ENCODE measurements at regions not wholly inside any gene's neighbourhood (a gene's known extent, or its start where the extent isn't known, plus 50 kb on each side); places are given as distances from the start of the nearest gene placed in this dataset.
"Not testable (repeated sequence)": the region's sequence is repeated elsewhere in the genome, so short reads cannot be mapped to it uniquely, and the experiment has no call there.

GRCh38 chr17:53765609-53766008, 57.1 kb upstream of the KIF2B start:
- in situ Hi-C loops (cut with HindIII; ENCODE audit: low sequenced_read_pairs): no loop called here

GRCh38 chr17:53765129-53765528, 57.6 kb upstream of the KIF2B start:
- in situ Hi-C loops (cut with HindIII; ENCODE audit: low sequenced_read_pairs): no loop called here

GRCh38 chr17:53757559-53757958, 65.2 kb upstream of the KIF2B start:
- in situ Hi-C loops (cut with HindIII; ENCODE audit: low sequenced_read_pairs): no loop called here

- in situ Hi-C loops (cut with HindIII; ENCODE audit: low sequenced_read_pairs): not testable (repeated sequence)
These were observed 65.6 kb upstream of the KIF2B start for GRCh38 chr17:53757116-53757515.

GRCh38 chr17:53749178-53749577, 73.5 kb upstream of the KIF2B start:
- in situ Hi-C loops (cut with HindIII; ENCODE audit: low sequenced_read_pairs): loop anchor here (5.0 kb wide), 1 partner anchor 53 kb away; no protein-coding TSS in a partner anchor

GRCh38 chr17:53748159-53748820, 74.4 kb upstream of the KIF2B start:
- in situ Hi-C loops (cut with HindIII; ENCODE audit: low sequenced_read_pairs): loop anchor here (5.0 kb wide), 1 partner anchor 54 kb away; no protein-coding TSS in a partner anchor

- in situ Hi-C loops (cut with HindIII; ENCODE audit: low sequenced_read_pairs): no loop called here
These were observed 82.4 kb upstream of the KIF2B start for GRCh38 chr17:53740312-53740711.

- in situ Hi-C loops (cut with HindIII; ENCODE audit: low sequenced_read_pairs): no loop called here
These were observed 86.0 kb upstream of the KIF2B start for GRCh38 chr17:53736516-53737240.

GRCh38 chr17:53724726-53725125, 98.0 kb upstream of the KIF2B start:
- in situ Hi-C loops (cut with HindIII; ENCODE audit: low sequenced_read_pairs): no loop called here

GRCh38 chr17:53722407-53722806, 100.3 kb upstream of the KIF2B start:
- in situ Hi-C loops (cut with HindIII; ENCODE audit: low sequenced_read_pairs): no loop called here

- in situ Hi-C loops (cut with HindIII; ENCODE audit: low sequenced_read_pairs): no loop called here
These were observed 101.6 kb upstream of the KIF2B start for GRCh38 chr17:53721101-53721500.

- in situ Hi-C loops (cut with HindIII; ENCODE audit: low sequenced_read_pairs): no loop called here
These were observed 103.5 kb upstream of the KIF2B start for GRCh38 chr17:53719229-53719628.

- in situ Hi-C loops (cut with HindIII; ENCODE audit: low sequenced_read_pairs): no loop called here
These were observed 115.2 kb upstream of the KIF2B start for GRCh38 chr17:53707566-53707965.

- in situ Hi-C loops (cut with HindIII; ENCODE audit: low sequenced_read_pairs): no loop called here
These were observed 126.4 kb upstream of the KIF2B start for GRCh38 chr17:53696286-53696685.

GRCh38 chr17:53687324-53687723, 135.4 kb upstream of the KIF2B start:
- in situ Hi-C loops (cut with HindIII; ENCODE audit: low sequenced_read_pairs): no loop called here

- in situ Hi-C loops (cut with HindIII; ENCODE audit: low sequenced_read_pairs): no loop called here
These were observed 142.0 kb upstream of the KIF2B start for GRCh38 chr17:53680745-53681144.

- in situ Hi-C loops (cut with HindIII; ENCODE audit: low sequenced_read_pairs): no loop called here
These were observed 153.9 kb upstream of the KIF2B start for GRCh38 chr17:53668854-53669253.

- in situ Hi-C loops (cut with HindIII; ENCODE audit: low sequenced_read_pairs): no loop called here
These were observed 160.1 kb upstream of the KIF2B start for GRCh38 chr17:53662608-53663007.

- in situ Hi-C loops (cut with HindIII; ENCODE audit: low sequenced_read_pairs): no loop called here
These were observed 163.5 kb upstream of the KIF2B start for GRCh38 chr17:53659181-53659580.

- in situ Hi-C loops (cut with HindIII; ENCODE audit: low sequenced_read_pairs): no loop called here
These were observed 167.1 kb upstream of the KIF2B start for GRCh38 chr17:53655591-53655990.

- in situ Hi-C loops (cut with HindIII; ENCODE audit: low sequenced_read_pairs): no loop called here
These were observed 173.5 kb upstream of the KIF2B start for GRCh38 chr17:53649201-53649600.

- in situ Hi-C loops (cut with HindIII; ENCODE audit: low sequenced_read_pairs): no loop called here
These were observed 175.9 kb upstream of the KIF2B start for GRCh38 chr17:53646835-53647234.
